H1 (cell line): ENCODE measurements at regions not wholly inside any gene's neighbourhood (a gene's known extent, or its start where the extent isn't known, plus 50 kb on each side); places are given as distances from the start of the nearest gene placed in this dataset.
A peak's percentile ranks its signal among the peaks of the same experiment; 100 is the strongest.

ENCODE experiments used
- CTCF ChIA-PET: fragments of 300-600 bp; sonication (Branson Sonifier 250); formaldehyde crosslinking; loops from one replicate; lab custom pipeline; 2021; ENCODE audit not compliant: partially characterized antibody; lab: Charles Lee
- POLR2A ChIA-PET: fragments of 300-600 bp; sonication (Branson Sonifier 250); formaldehyde crosslinking; loops from one replicate; lab custom pipeline; 2021; ENCODE audit warnings: inconsistent platforms; ENCODE audit not compliant: partially characterized antibody; lab: Charles Lee
- DNase-seq, 2 experiments: peaks; one replicate each; pipeline versions ENCODE4 v3.0.0 to v3.0.0-alpha.2; 2010 to 2022; ENCODE audit warnings: low spot score in 2 of 2, low read depth in 1 of 2, mixed read lengths in 1 of 2
- FAIRE-seq: peaks from 2 replicates; lab custom pipeline; 2011; peaks lifted over from hg19 to GRCh38; lab: Jason Lieb, UNC
- H2AFZ ChIP-seq: 2 replicates; pipeline ENCODE4 v1.8.1; 2012; ENCODE audit warnings: low read length, inconsistent platforms
- H2AK5ac ChIP-seq: 2 replicates; pipeline ENCODE4 v1.6.1; 2013; ENCODE audit warnings: low read depth, low read length
- H2BK120ac ChIP-seq: replicated peaks from 2 replicates; pipeline ENCODE3; 2013; ENCODE audit warnings: low read depth, low read length, inconsistent platforms
- H2BK12ac ChIP-seq: 2 replicates; pipeline ENCODE4 v1.6.1; 2013; ENCODE audit warnings: low read depth, low read length
- H2BK15ac ChIP-seq: 2 replicates; pipeline ENCODE4 v1.6.1; 2013; ENCODE audit warnings: low read length
- H2BK20ac ChIP-seq: 2 replicates; pipeline ENCODE4 v1.6.1; 2013; ENCODE audit warnings: low read length
- H2BK5ac ChIP-seq: 2 replicates; pipeline ENCODE4 v1.6.1; 2013; ENCODE audit warnings: low read depth, low read length
- H3K14ac ChIP-seq: 2 replicates; pipeline ENCODE4 v1.6.1; 2013; ENCODE audit warnings: inconsistent platforms; ENCODE audit not compliant: insufficient read length
- H3K18ac ChIP-seq: 2 replicates; pipeline ENCODE4 v1.6.1; 2013; ENCODE audit warnings: low read length; ENCODE audit errors: extremely low read depth
- H3K23ac ChIP-seq: 2 replicates; pipeline ENCODE4 v1.6.1; 2013; ENCODE audit warnings: inconsistent platforms; ENCODE audit not compliant: insufficient read length
- H3K23me2 ChIP-seq: 2 replicates; pipeline ENCODE4 v1.6.1; 2013; ENCODE audit warnings: low read depth, low read length
- H3K27ac ChIP-seq: 2 replicates; pipeline ENCODE4 v1.6.1; 2011; ENCODE audit warnings: low read depth, low read length, inconsistent platforms
- H3K27me3 ChIP-seq, 4 experiments: replicated peaks in 1 of 4; 1 replicate in 1 of 4; 2 replicates in 3 of 4; pipeline versions ENCODE4 v1.6.1 to v1.8.1; 2011 to 2013; ENCODE audit warnings: low read length in 3 of 4, mild to moderate bottlenecking in 3 of 4, inconsistent platforms in 2 of 4, mixed read lengths in 2 of 4, moderate library complexity in 1 of 4; ENCODE audit not compliant: control insufficient read depth in 3 of 4, insufficient read depth in 3 of 4; ENCODE audit errors: extremely low read depth in 1 of 4
- H3K36me3 ChIP-seq, 4 experiments: 2 replicates each; pipeline versions ENCODE4 v1.6.1 to v1.8.1; 2011 to 2013; ENCODE audit warnings: mild to moderate bottlenecking in 4 of 4, low read length in 3 of 4, moderate library complexity in 2 of 4, control low read depth in 1 of 4, inconsistent platforms in 1 of 4; ENCODE audit not compliant: insufficient read depth in 4 of 4, control insufficient read depth in 2 of 4
- H3K4ac ChIP-seq: replicated peaks from 2 replicates; pipeline ENCODE3; 2013; ENCODE audit warnings: low read length, low read depth, mixed read lengths, inconsistent platforms; ENCODE audit not compliant: insufficient read length
- H3K4me1 ChIP-seq, 4 experiments: replicated peaks in 1 of 4; 1 replicate in 1 of 4; 2 replicates in 3 of 4; pipeline versions ENCODE4 v1.6.1 to v1.8.1; 2011 to 2013; ENCODE audit warnings: low read length in 3 of 4, inconsistent platforms in 2 of 4, mixed read lengths in 1 of 4; ENCODE audit not compliant: insufficient read depth in 4 of 4, control insufficient read depth in 3 of 4
- H3K4me2 ChIP-seq, 2 experiments: 2 replicates each; pipeline versions ENCODE4 v1.6.1 to v1.8.1; 2011 to 2013; ENCODE audit warnings: low read depth in 2 of 2, low read length in 2 of 2, control low read depth in 1 of 2, inconsistent platforms in 1 of 2, mild to moderate bottlenecking in 1 of 2; ENCODE audit not compliant: insufficient read depth in 1 of 2
- H3K4me3 ChIP-seq, 4 experiments: fragments of 200-600, 300-600 bp in 1 of 4; sonication (generic), shearing (Covaris generic), sonication (Bioruptor Twin) in 1 of 4; 2 replicates each; pipeline versions ENCODE4 v1.5.1 to v1.8.1; 2011 to 2016; ENCODE audit warnings: low read length in 4 of 4, low read depth in 3 of 4, control low read depth in 2 of 4, inconsistent platforms in 2 of 4, mild to moderate bottlenecking in 2 of 4, mixed read lengths in 1 of 4, moderate library complexity in 1 of 4; ENCODE audit not compliant: insufficient read depth in 2 of 4; ENCODE audit errors: extremely low read depth in 1 of 4
- H3K56ac ChIP-seq: replicated peaks from 2 replicates; pipeline ENCODE3; 2013; ENCODE audit warnings: low read depth, mild to moderate bottlenecking, mixed read lengths, low read length, inconsistent platforms; ENCODE audit not compliant: insufficient read length
- H3K79me1 ChIP-seq: 2 replicates; pipeline ENCODE4 v1.6.1; 2013; ENCODE audit warnings: low read depth, low read length, control low read depth
- H3K79me2 ChIP-seq, 2 experiments: 2 replicates each; pipeline versions ENCODE4 v1.6.1 to v1.8.1; 2012 to 2013; ENCODE audit warnings: low read length in 2 of 2, mild to moderate bottlenecking in 2 of 2, inconsistent platforms in 1 of 2; ENCODE audit not compliant: insufficient read depth in 2 of 2, control insufficient read depth in 1 of 2
- H3K9ac ChIP-seq, 4 experiments: replicated peaks in 1 of 4; 1 replicate in 1 of 4; 2 replicates in 3 of 4; pipeline versions ENCODE4 v1.6.1 to v1.8.1; 2011 to 2013; ENCODE audit warnings: low read depth in 3 of 4, low read length in 3 of 4, control low read depth in 2 of 4, mild to moderate bottlenecking in 2 of 4, moderate library complexity in 2 of 4, inconsistent platforms in 1 of 4; ENCODE audit errors: extremely low read depth in 1 of 4
- H3K9me3 ChIP-seq, 2 experiments: 2 replicates each; pipeline versions ENCODE4 v1.6.1 to v1.8.1; 2012 to 2013; ENCODE audit warnings: mild to moderate bottlenecking in 2 of 2, moderate library complexity in 2 of 2, control low read depth in 1 of 2, inconsistent platforms in 1 of 2, low read depth in 1 of 2, low read length in 1 of 2, mixed read lengths in 1 of 2; ENCODE audit not compliant: insufficient read depth in 2 of 2
- H4K20me1 ChIP-seq, 2 experiments: replicated peaks in 1 of 2; 2 replicates each; pipeline versions ENCODE3 to v1.8.1; 2011 to 2013; ENCODE audit warnings: inconsistent platforms in 2 of 2, low read length in 2 of 2, mild to moderate bottlenecking in 1 of 2; ENCODE audit not compliant: insufficient read depth in 2 of 2, control insufficient read depth in 1 of 2
- H4K5ac ChIP-seq: 2 replicates; pipeline ENCODE4 v1.6.1; 2013; ENCODE audit warnings: low read length, low read depth, mixed read lengths, inconsistent platforms; ENCODE audit not compliant: insufficient read length
- H4K8ac ChIP-seq: 2 replicates; pipeline ENCODE4 v1.8.0; 2013; ENCODE audit warnings: mild to moderate bottlenecking, moderate library complexity, low read length, inconsistent platforms; ENCODE audit not compliant: insufficient read depth; ENCODE audit errors: extremely low read depth
- H4K91ac ChIP-seq: replicated peaks from 2 replicates; pipeline ENCODE3; 2013; ENCODE audit warnings: low read length, mixed read lengths, inconsistent platforms; ENCODE audit not compliant: insufficient read length
- CBX5 ChIP-seq: fragments of 300-800, 300-1000 bp; sonication (generic); IDR thresholded peaks from 2 replicates; pipeline ENCODE4 v1.7.1; 2016; ENCODE audit warnings: antibody characterized with exemption, low read length, low read depth
- CHD1 ChIP-seq: IDR thresholded peaks from 2 replicates; pipeline ENCODE4 v1.6.1; 2012; ENCODE audit warnings: low read depth, low read length, improper control_type of control experiment
- CHD2 ChIP-seq: IDR thresholded peaks from 2 replicates; pipeline ENCODE4 v1.6.1; 2012; ENCODE audit warnings: low read length, improper control_type of control experiment
- EP300 ChIP-seq, 2 experiments: IDR thresholded peaks; 1 replicate in 1 of 2; 2 replicates in 1 of 2; pipeline ENCODE4 v1.6.1; 2011 to 2012; ENCODE audit warnings: low read depth in 2 of 2, low read length in 2 of 2, mild to moderate bottlenecking in 2 of 2, borderline replicate concordance in 1 of 2, inconsistent platforms in 1 of 2, moderate library complexity in 1 of 2
- HDAC6 ChIP-seq: IDR thresholded peaks from one replicate; pipeline ENCODE4 v1.7.1; 2012; ENCODE audit warnings: low read depth, mild to moderate bottlenecking, inconsistent platforms, low read length, moderate library complexity
- JUND ChIP-seq: IDR thresholded peaks from 2 replicates; pipeline ENCODE4 v1.6.1; 2011; ENCODE audit warnings: mild to moderate bottlenecking, improper control_type of control experiment, low read length
- PHF8 ChIP-seq: fragments of 200-600 bp; sonication (generic); conservative IDR thresholded peaks from 2 replicates; pipeline ENCODE4 v1.7.1; 2012; ENCODE audit warnings: low read depth, mild to moderate bottlenecking, inconsistent platforms, low read length, moderate library complexity
- POLR2A ChIP-seq, 2 experiments: IDR thresholded peaks; 1 replicate in 1 of 2; 2 replicates in 1 of 2; pipeline ENCODE4 v1.6.1; 2011; ENCODE audit warnings: low read depth in 2 of 2, low read length in 2 of 2, mild to moderate bottlenecking in 2 of 2; ENCODE audit errors: control extremely low read depth in 1 of 2
- POU5F1 ChIP-seq: IDR thresholded peaks from 2 replicates; pipeline ENCODE4 v1.6.1; 2011; ENCODE audit warnings: low read depth, mild to moderate bottlenecking, low read length, moderate library complexity
- SIN3A ChIP-seq, 2 experiments: IDR thresholded peaks in 1 of 2; conservative IDR thresholded peaks in 1 of 2; 2 replicates each; pipeline ENCODE4 v1.6.1; 2011 to 2012; ENCODE audit warnings: low read length in 2 of 2, improper control_type of control experiment in 1 of 2, low read depth in 1 of 2, mild to moderate bottlenecking in 1 of 2
- SIX5 ChIP-seq: IDR thresholded peaks from 2 replicates; pipeline ENCODE4 v1.6.1; 2011; ENCODE audit warnings: mild to moderate bottlenecking, low read depth, low read length
- SP1 ChIP-seq: IDR thresholded peaks from 2 replicates; pipeline ENCODE4 v1.6.1; 2011; ENCODE audit warnings: low read depth, low read length
- SP4 ChIP-seq: IDR thresholded peaks from 2 replicates; pipeline ENCODE4 v1.6.1; 2012; ENCODE audit warnings: low read length, inconsistent platforms
- TBP ChIP-seq: IDR thresholded peaks from 2 replicates; pipeline ENCODE4 v1.6.1; 2011; ENCODE audit warnings: low read depth, low read length, improper control_type of control experiment
- USF2 ChIP-seq: IDR thresholded peaks from 2 replicates; pipeline ENCODE4 v1.6.1; 2011; ENCODE audit warnings: low read length, improper control_type of control experiment
- YY1 ChIP-seq: IDR thresholded peaks from 2 replicates; pipeline ENCODE4 v1.6.1; 2011; ENCODE audit warnings: low read depth, mild to moderate bottlenecking, low read length
- WGBS, 2 experiments: shearing (Covaris generic) in 1 of 2; methylation state at CpG; one replicate each; pipeline versions ENCODE4 v1.1.6 to v1.1.7; 2013 to 2015; ENCODE audit warnings: low lambda C conversion rate in 2 of 2, mixed read lengths in 2 of 2, inconsistent platforms in 1 of 2, low coverage in 1 of 2, missing lambda C conversion rate in 1 of 2; ENCODE audit not compliant: insufficient replicate concordance in 2 of 2, insufficient coverage in 1 of 2, insufficient read length in 1 of 2; ENCODE audit errors: extremely low coverage in 1 of 2, missing lambda C conversion rate in 1 of 2; 5-methylcytosine and 5-hydroxymethylcytosine counted together

- no peak overlapping the region for H3K4me2 ChIP-seq
- no peak overlapping the region for H3K18ac ChIP-seq
- H3K23me2 ChIP-seq, result no peaks in the 10 kb centered on the region
- H3K56ac ChIP-seq, result no peak overlapping the region
- H4K5ac ChIP-seq, result no peak overlapping the region
- H2BK15ac ChIP-seq, result no peak overlapping the region
- no peak overlapping the region for H3K23ac ChIP-seq
- H4K20me1 ChIP-seq, result no peaks in the 10 kb centered on the region
- CTCF ChIA-PET, result no interaction called here
- H2AK5ac ChIP-seq, result no peak overlapping the region
- no peak overlapping the region for H3K4ac ChIP-seq
- no peak overlapping the region for H2BK20ac ChIP-seq
- H3K36me3 ChIP-seq, result no peaks in the 10 kb centered on the region
- H3K27me3 ChIP-seq, result no peaks in the 10 kb centered on the region
- peak overlapping the region in 1 of 4 experiments; percentile 34; a peak in 1 of 7 replicates for H3K9ac ChIP-seq
- no peaks in the 10 kb centered on the region; a peak in 1 of 7 replicates for H3K4me1 ChIP-seq
- DNase-seq, result no peak
- no peaks in the 10 kb centered on the region for H3K79me2 ChIP-seq
- no peaks in the 10 kb centered on the region for H3K9me3 ChIP-seq
- no peak overlapping the region for H4K91ac ChIP-seq
- FAIRE-seq, result no peak
- 79% methylated on average over 4 of the region's 4 CpGs; no CpG with 5 or more reads in 1 of the 2 experiments for WGBS, 2 experiments
- H2BK5ac ChIP-seq, result no peak overlapping the region
- H4K8ac ChIP-seq, result no peak overlapping the region
- POLR2A ChIA-PET, result no interaction called here
- no peak overlapping the region for H2AFZ ChIP-seq
- H2BK120ac ChIP-seq, result no peak overlapping the region
- H3K4me3 ChIP-seq, result no peak overlapping the region
- no peak overlapping the region for H2BK12ac ChIP-seq
- no peak overlapping the region for H3K27ac ChIP-seq
- H3K79me1 ChIP-seq, result no peaks in the 10 kb centered on the region
- H3K14ac ChIP-seq, result no peak overlapping the region
- TF ChIP-seq USF2 (no peak), CHD1 (no peak), SP1 (no peak), EP300 (IDR thresholded peaks at IDR 0.05; ENCODE audit: borderline replicate concordance in 1 of 2, low read depth in 2 of 2, low read length in 2 of 2) (no peak), PHF8 (no peak), HDAC6 (no peak), SIX5 (no peak), POLR2A (IDR thresholded peaks at IDR 0.05; ENCODE audit: control extremely low read depth in 1 of 2, low read depth in 2 of 2, low read length in 2 of 2) (no peak), CHD2 (no peak), JUND (no peak), YY1 (no peak), TBP (no peak), CBX5 (no peak), SIN3A (conservative IDR thresholded peaks at IDR 0.05 in 1 of 2, IDR thresholded peaks at IDR 0.05 in 1 of 2; ENCODE audit: low read depth in 1 of 2, low read length in 2 of 2) (no peak), SP4 (no peak), POU5F1 (no peak)
Observed at GRCh38 chr14:42965512-42965911, 1358.8 kb downstream of the LRFN5 start.
